GM23338 (cell line): ENCODE measurements at regions not wholly inside any gene's neighbourhood (a gene's known extent, or its start where the extent isn't known, plus 50 kb on each side); places are given as distances from the start of the nearest gene placed in this dataset.

Experiments
- ATAC-seq: fragments of 200-7000 bp; cut with Tn5 transposase; 3 replicates; pipeline ENCODE4 v1.9.1; 2020
- DNase-seq: peaks from one replicate; pipeline ENCODE4 v3.0.0-alpha.2; 2015; ENCODE audit warnings: low spot score
- H2AFZ ChIP-seq: fragments of 200-600 bp; sonication (generic); 2 replicates; pipeline ENCODE4 v1.8.0; 2016; ENCODE audit warnings: antibody characterized with exemption, mild to moderate bottlenecking, moderate library complexity
- H3F3A ChIP-seq: fragments of 200-600 bp; sonication (generic); replicated peaks from 2 replicates; pipeline ENCODE4 v1.8.0; 2017; ENCODE audit warnings: antibody characterized with exemption, mixed run types, low read depth
- H3K27ac ChIP-seq: fragments of 200-600 bp; sonication (generic); 2 replicates; pipeline ENCODE4 v1.6.1; 2016; ENCODE audit warnings: low read depth
- H3K27me3 ChIP-seq: fragments of 200-600 bp; sonication (generic); 2 replicates; pipeline ENCODE4 v1.8.0; 2016; ENCODE audit warnings: mild to moderate bottlenecking, mixed run types, moderate library complexity; ENCODE audit not compliant: insufficient read depth
- H3K36me3 ChIP-seq: fragments of 200-600 bp; sonication (generic); 2 replicates; pipeline ENCODE4 v1.8.0; 2016; ENCODE audit warnings: mild to moderate bottlenecking; ENCODE audit not compliant: insufficient read depth
- H3K4me1 ChIP-seq: fragments of 200-600 bp; sonication (generic); 2 replicates; pipeline ENCODE4 v1.8.0; 2016; ENCODE audit warnings: mild to moderate bottlenecking, moderate library complexity; ENCODE audit not compliant: insufficient read depth
- H3K4me2 ChIP-seq: fragments of 200-600 bp; sonication (generic); 2 replicates; pipeline ENCODE4 v1.7.1; 2017; ENCODE audit warnings: mixed run types
- H3K4me3 ChIP-seq: fragments of 200-600 bp; sonication (generic); 2 replicates; pipeline ENCODE4 v1.6.1; 2016; ENCODE audit warnings: mixed run types
- H3K79me2 ChIP-seq: fragments of 200-600 bp; sonication (generic); replicated peaks from 2 replicates; pipeline ENCODE4 v1.8.0; 2017; ENCODE audit warnings: mild to moderate bottlenecking; ENCODE audit not compliant: insufficient read depth
- H3K9me2 ChIP-seq: fragments of 200-600 bp; sonication (generic); 2 replicates; pipeline ENCODE4 v1.8.0; 2017; ENCODE audit not compliant: insufficient read depth
- H4K20me1 ChIP-seq: fragments of 200-600 bp; sonication (generic); replicated peaks from 2 replicates; pipeline ENCODE4 v1.8.0; 2017; ENCODE audit warnings: mild to moderate bottlenecking; ENCODE audit not compliant: insufficient read depth
- H3K27ac Mint-ChIP-seq: 2 replicates; pipeline ENCODE4 v1.8.0; 2020; ENCODE audit warnings: inconsistent platforms, mild to moderate bottlenecking, moderate library complexity, mixed read lengths
- H3K27me3 Mint-ChIP-seq: 3 replicates; pipeline ENCODE4 v1.8.0; 2022; ENCODE audit warnings: low read depth, mild to moderate bottlenecking, moderate library complexity, mixed read lengths, inconsistent platforms; ENCODE audit not compliant: insufficient read depth, poor library complexity
- H3K36me3 Mint-ChIP-seq: 3 replicates; pipeline ENCODE4 v1.8.0; 2021; ENCODE audit warnings: low read depth, mild to moderate bottlenecking, inconsistent platforms, moderate library complexity, mixed read lengths
- H3K4me1 Mint-ChIP-seq: 3 replicates; pipeline ENCODE4 v1.8.0; 2020; ENCODE audit warnings: mild to moderate bottlenecking, inconsistent platforms, mixed read lengths
- H3K4me3 Mint-ChIP-seq: 3 replicates; pipeline ENCODE4 v1.8.0; 2021; ENCODE audit warnings: moderate library complexity, mild to moderate bottlenecking, inconsistent platforms, mixed read lengths
- H3K9me3 Mint-ChIP-seq: 3 replicates; pipeline ENCODE4 v1.8.0; 2020; ENCODE audit warnings: moderate library complexity, mild to moderate bottlenecking, inconsistent platforms, mixed read lengths
- ZNF114 ChIP-seq: fragments of 250-450 bp; sonication (Bioruptor Pico); IDR thresholded peaks from 2 replicates; pipeline ENCODE4 v1.5.0; 2020; ENCODE audit warnings: mild to moderate bottlenecking, moderate library complexity
- TF ChIP-seq, protein P1 (sequence below): fragments of 250-450 bp; sonication (Bioruptor Pico); IDR thresholded peaks from 2 replicates; pipeline ENCODE4 v1.5.0; 2020; ENCODE audit warnings: mild to moderate bottlenecking, moderate library complexity
- TF ChIP-seq, protein P2 (sequence below): IDR thresholded peaks from one replicate; pipeline ENCODE4 v1.6.1; 2018; ENCODE audit warnings: antibody characterized with exemption; ENCODE audit not compliant: unreplicated experiment

DNA sequence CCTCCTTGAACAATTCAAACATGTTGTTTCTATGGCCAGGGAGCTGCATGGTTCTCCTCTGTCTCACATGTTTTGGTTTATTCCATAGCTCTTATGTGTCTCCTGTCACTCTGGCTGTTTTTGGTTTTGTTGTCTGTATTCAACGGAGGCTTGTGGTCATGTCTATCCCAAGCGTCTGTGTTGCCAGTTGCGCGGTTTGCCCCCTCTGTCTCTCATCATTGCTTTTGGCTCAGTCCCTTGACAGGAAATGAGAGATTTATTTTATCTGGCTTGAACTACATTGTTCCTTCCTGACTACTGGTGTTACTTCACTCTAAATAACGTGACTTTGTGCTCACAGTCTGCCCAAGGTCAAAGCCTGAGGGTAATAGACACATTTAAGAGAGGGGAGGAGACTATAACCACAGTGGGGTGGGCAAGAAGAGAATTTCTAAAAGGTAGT lies 96.4 kb upstream of the SOX5 start (continued):
- TF ChIP-seq, protein P1, sequence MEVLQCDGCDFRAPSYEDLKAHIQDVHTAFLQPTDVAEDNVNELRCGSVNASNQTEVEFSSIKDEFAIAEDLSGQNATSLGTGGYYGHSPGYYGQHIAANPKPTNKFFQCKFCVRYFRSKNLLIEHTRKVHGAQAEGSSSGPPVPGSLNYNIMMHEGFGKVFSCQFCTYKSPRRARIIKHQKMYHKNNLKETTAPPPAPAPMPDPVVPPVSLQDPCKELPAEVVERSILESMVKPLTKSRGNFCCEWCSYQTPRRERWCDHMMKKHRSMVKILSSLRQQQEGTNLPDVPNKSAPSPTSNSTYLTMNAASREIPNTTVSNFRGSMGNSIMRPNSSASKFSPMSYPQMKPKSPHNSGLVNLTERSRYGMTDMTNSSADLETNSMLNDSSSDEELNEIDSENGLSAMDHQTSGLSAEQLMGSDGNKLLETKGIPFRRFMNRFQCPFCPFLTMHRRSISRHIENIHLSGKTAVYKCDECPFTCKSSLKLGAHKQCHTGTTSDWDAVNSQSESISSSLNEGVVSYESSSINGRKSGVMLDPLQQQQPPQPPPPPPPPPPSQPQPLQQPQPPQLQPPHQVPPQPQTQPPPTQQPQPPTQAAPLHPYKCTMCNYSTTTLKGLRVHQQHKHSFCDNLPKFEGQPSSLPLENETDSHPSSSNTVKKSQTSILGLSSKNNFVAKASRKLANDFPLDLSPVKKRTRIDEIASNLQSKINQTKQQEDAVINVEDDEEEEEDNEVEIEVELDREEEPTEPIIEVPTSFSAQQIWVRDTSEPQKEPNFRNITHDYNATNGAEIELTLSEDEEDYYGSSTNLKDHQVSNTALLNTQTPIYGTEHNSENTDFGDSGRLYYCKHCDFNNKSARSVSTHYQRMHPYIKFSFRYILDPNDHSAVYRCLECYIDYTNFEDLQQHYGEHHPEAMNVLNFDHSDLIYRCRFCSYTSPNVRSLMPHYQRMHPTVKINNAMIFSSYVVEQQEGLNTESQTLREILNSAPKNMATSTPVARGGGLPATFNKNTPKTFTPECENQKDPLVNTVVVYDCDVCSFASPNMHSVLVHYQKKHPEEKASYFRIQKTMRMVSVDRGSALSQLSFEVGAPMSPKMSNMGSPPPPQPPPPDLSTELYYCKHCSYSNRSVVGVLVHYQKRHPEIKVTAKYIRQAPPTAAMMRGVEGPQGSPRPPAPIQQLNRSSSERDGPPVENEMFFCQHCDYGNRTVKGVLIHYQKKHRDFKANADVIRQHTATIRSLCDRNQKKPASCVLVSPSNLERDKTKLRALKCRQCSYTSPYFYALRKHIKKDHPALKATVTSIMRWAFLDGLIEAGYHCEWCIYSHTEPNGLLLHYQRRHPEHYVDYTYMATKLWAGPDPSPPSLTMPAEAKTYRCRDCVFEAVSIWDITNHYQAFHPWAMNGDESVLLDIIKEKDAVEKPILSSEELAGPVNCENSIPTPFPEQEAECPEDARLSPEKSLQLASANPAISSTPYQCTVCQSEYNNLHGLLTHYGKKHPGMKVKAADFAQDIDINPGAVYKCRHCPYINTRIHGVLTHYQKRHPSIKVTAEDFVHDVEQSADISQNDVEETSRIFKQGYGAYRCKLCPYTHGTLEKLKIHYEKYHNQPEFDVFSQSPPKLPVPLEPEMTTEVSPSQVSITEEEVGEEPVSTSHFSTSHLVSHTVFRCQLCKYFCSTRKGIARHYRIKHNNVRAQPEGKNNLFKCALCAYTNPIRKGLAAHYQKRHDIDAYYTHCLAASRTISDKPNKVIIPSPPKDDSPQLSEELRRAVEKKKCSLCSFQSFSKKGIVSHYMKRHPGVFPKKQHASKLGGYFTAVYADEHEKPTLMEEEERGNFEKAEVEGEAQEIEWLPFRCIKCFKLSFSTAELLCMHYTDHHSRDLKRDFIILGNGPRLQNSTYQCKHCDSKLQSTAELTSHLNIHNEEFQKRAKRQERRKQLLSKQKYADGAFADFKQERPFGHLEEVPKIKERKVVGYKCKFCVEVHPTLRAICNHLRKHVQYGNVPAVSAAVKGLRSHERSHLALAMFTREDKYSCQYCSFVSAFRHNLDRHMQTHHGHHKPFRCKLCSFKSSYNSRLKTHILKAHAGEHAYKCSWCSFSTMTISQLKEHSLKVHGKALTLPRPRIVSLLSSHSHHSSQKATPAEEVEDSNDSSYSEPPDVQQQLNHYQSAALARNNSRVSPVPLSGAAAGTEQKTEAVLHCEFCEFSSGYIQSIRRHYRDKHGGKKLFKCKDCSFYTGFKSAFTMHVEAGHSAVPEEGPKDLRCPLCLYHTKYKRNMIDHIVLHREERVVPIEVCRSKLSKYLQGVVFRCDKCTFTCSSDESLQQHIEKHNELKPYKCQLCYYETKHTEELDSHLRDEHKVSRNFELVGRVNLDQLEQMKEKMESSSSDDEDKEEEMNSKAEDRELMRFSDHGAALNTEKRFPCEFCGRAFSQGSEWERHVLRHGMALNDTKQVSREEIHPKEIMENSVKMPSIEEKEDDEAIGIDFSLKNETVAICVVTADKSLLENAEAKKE (CRISPR knock-in tag): no peak
- TF ChIP-seq, protein P2, sequence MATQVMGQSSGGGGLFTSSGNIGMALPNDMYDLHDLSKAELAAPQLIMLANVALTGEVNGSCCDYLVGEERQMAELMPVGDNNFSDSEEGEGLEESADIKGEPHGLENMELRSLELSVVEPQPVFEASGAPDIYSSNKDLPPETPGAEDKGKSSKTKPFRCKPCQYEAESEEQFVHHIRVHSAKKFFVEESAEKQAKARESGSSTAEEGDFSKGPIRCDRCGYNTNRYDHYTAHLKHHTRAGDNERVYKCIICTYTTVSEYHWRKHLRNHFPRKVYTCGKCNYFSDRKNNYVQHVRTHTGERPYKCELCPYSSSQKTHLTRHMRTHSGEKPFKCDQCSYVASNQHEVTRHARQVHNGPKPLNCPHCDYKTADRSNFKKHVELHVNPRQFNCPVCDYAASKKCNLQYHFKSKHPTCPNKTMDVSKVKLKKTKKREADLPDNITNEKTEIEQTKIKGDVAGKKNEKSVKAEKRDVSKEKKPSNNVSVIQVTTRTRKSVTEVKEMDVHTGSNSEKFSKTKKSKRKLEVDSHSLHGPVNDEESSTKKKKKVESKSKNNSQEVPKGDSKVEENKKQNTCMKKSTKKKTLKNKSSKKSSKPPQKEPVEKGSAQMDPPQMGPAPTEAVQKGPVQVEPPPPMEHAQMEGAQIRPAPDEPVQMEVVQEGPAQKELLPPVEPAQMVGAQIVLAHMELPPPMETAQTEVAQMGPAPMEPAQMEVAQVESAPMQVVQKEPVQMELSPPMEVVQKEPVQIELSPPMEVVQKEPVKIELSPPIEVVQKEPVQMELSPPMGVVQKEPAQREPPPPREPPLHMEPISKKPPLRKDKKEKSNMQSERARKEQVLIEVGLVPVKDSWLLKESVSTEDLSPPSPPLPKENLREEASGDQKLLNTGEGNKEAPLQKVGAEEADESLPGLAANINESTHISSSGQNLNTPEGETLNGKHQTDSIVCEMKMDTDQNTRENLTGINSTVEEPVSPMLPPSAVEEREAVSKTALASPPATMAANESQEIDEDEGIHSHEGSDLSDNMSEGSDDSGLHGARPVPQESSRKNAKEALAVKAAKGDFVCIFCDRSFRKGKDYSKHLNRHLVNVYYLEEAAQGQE: no peak
- TF ChIP-seq ZNF114 (CRISPR knock-in tag): no peak

DNA sequence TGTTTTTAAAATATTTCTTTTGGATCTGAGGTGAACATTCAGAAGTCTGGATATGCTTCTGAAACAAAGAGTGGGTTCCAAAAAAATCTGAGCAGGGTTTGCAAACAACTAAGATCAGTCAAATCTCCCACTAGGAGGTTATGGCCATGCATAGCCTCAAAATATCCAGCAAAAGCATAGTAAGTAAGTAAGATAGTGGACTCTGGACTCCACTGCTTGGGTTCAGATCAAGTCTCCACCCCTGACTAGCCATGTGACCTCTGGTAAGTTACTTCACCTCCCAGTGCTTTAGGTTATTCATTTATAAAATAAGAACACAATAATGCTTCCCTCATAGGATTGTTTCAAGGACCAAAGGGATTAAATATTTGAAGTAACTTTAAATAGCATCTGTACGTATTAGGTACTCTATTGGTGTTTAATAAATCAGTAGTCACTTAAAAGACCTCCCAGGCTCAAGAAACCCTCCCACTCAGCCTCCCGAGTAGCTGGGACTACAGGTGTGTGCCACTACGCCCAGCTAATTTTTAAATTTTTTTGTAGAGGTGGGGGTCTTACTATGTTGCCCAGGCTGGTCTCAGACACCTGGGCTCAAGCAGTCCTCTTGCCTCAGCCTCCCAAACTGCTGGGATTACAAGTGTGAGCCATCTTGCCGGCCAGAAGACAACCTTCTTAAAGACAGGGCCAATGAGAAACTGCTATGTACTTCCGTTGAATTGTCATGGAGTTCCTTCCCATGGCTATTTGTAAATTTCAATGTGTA lies 95.7 kb upstream of the SOX5 start:
- Histone ChIP-seq H3K4me1 (no peaks in the 10 kb centered on the region), H3K4me2 (no peak overlapping the region), H4K20me1 (no peaks in the 10 kb centered on the region), H3K9me2 (no peaks in the 10 kb centered on the region), H3K36me3 (no peaks in the 10 kb centered on the region; the same call in 1 of the 2 replicates), H3K27me3 (no peaks in the 10 kb centered on the region), H3K27ac (no peak overlapping the region), H3F3A (no peaks in the 10 kb centered on the region), H3K79me2 (no peaks in the 10 kb centered on the region), H3K4me3 (no peak overlapping the region), H2AFZ (no peak overlapping the region)
- no peak overlapping the region for H3K27ac Mint-ChIP-seq
- no peaks in the 10 kb centered on the region for H3K27me3 Mint-ChIP-seq
- no peak overlapping the region for H3K4me3 Mint-ChIP-seq
- DNase-seq (no peak), ATAC-seq (no peak)
- H3K36me3 Mint-ChIP-seq: no peaks in the 10 kb centered on the region; the same call in 2 of the 3 replicates
- H3K4me1 Mint-ChIP-seq: no peaks in the 10 kb centered on the region
- peaks cover 6% of the 10 kb centered on the region; the same call in 2 of the 3 replicates for H3K9me3 Mint-ChIP-seq
- TF ChIP-seq, protein P2: no peak
